Lung microvascular endothelial cell (primary cell): ENCODE measurements at regions not wholly inside any gene's neighbourhood (a gene's known extent, or its start where the extent isn't known, plus 50 kb on each side); places are given as distances from the start of the nearest gene placed in this dataset.
"Not testable (repeated sequence)": the region's sequence is repeated elsewhere in the genome, so short reads cannot be mapped to it uniquely, and the experiment has no call there.

Experiments
- DNase-seq, 2 donors: peaks; one replicate each; pipeline versions ENCODE4 v3.0.0 to v3.0.0-alpha.2; 2010; ENCODE audit warnings: low read depth in 2 of 2

- no peak for DNase-seq
These were observed 54.0 kb upstream of the RBFOX1 start for GRCh38 chr16:7278636-7279035.

GRCh38 chr16:7272567-7273158 is 60.0 kb upstream of the RBFOX1 start:
- no peak for DNase-seq

- DNase-seq: no peak
These were observed 61.2 kb upstream of the RBFOX1 start for GRCh38 chr16:7271486-7271885.

GRCh38 chr16:7270823-7271222 is 61.8 kb upstream of the RBFOX1 start:
- DNase-seq: no peak

- DNase-seq: no peak
These were observed 62.6 kb upstream of the RBFOX1 start for GRCh38 chr16:7270006-7270405.

GRCh38 chr16:7268182-7268581 is 64.5 kb upstream of the RBFOX1 start:
- DNase-seq: peak in 1 of 2 donors; percentile 8

GRCh38 chr16:7257016-7257415 is 75.6 kb upstream of the RBFOX1 start:
- DNase-seq: no peak

GRCh38 chr16:7246578-7246977 is 86.1 kb upstream of the RBFOX1 start:
- DNase-seq: no peak

GRCh38 chr16:7239547-7239946 is 93.1 kb upstream of the RBFOX1 start:
- no peak for DNase-seq

- DNase-seq: no peak
These were observed 95.7 kb upstream of the RBFOX1 start for GRCh38 chr16:7236824-7237410.

- DNase-seq: no peak
These were observed 98.7 kb upstream of the RBFOX1 start for GRCh38 chr16:7233975-7234374.

- no peak for DNase-seq
These were observed 100.9 kb upstream of the RBFOX1 start for GRCh38 chr16:7231762-7232161.

GRCh38 chr16:7229433-7230218 is 103.0 kb upstream of the RBFOX1 start:
- DNase-seq: not testable (repeated sequence)

GRCh38 chr16:7227229-7227721 is 105.4 kb upstream of the RBFOX1 start:
- DNase-seq: no peak

GRCh38 chr16:7221157-7221556 is 111.5 kb upstream of the RBFOX1 start:
- no peak for DNase-seq

- DNase-seq: no peak
These were observed 113.7 kb upstream of the RBFOX1 start for GRCh38 chr16:7218936-7219335.

- no peak for DNase-seq
These were observed 114.8 kb upstream of the RBFOX1 start for GRCh38 chr16:7217797-7218196.

GRCh38 chr16:7216719-7217118 is 115.9 kb upstream of the RBFOX1 start:
- no peak for DNase-seq

GRCh38 chr16:7211781-7212180 is 120.9 kb upstream of the RBFOX1 start:
- no peak for DNase-seq

- DNase-seq: no peak
These were observed 123.0 kb upstream of the RBFOX1 start for GRCh38 chr16:7209598-7209997.

- DNase-seq: no peak
These were observed 126.2 kb upstream of the RBFOX1 start for GRCh38 chr16:7206469-7206868.

GRCh38 chr16:7200320-7200719 is 132.3 kb upstream of the RBFOX1 start:
- no peak for DNase-seq

GRCh38 chr16:7185689-7186088 is 147.0 kb upstream of the RBFOX1 start:
- DNase-seq: no peak
